ENCODE measurements at regions not wholly inside any gene's neighbourhood (a gene's known extent, or its start where the extent isn't known, plus 50 kb on each side); places are given as distances from the start of the nearest gene placed in this dataset.

DNA sequence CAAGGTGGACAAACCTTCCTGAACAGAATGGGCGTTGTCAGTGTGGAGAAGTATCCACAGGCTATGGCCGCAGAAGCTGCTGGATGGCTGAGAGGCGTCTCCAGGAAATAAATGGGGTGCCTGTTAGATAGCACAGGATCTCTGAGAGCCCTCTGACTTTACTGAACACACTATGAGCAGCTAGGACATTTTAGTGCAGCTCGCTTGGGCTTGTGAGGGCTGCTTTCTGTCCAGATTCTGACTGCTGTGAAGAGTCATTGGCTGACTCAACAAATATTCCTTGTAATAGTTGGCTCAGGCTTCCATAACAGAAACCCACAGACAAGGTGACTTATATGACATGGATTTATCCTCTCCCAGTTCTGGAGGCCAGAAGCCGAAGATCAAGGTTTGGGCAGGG is 100.2 kb upstream of the SNTG2 start:
- Mint-ChIP-seq H3K4me3 (no peak overlapping the region), H3K27me3 (peaks cover 6% of the 10 kb centered on the region), H3K4me1 (peaks cover 12% of the 10 kb centered on the region), H3K36me3 (ENCODE audit: low read depth) (no peaks in the 10 kb centered on the region), H3K27ac (no peak overlapping the region)
- DNase-seq (no peak), ATAC-seq (no peak)
- H3K9me3 ChIP-seq (ENCODE audit: control insufficient read depth, low read length, poor library complexity, severe bottlenecking) = no peaks in the 10 kb centered on the region

DNA sequence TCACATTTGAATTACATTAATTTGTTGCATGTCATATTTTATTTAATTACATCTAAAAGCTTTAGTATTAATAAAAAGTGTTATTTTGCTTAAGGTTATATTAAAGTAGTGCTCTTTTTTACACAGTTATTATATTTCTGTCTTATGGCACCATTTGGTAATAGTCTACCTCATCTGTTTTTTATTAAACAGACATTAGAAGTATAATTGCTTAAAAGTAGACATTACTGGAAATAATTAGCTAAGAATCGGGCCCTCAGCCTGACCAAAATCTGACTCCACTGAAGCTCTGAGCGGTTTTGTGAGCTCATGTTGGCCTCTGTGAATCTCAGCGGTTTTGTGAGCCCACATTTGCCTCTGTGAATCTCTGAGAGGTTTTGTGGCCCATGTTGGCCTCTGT is 102.5 kb upstream of the SNTG2 start:
- ATAC-seq = no peak
- Mint-ChIP-seq H3K4me1 (peaks cover 3% of the 10 kb centered on the region), H3K27ac (no peak overlapping the region), H3K36me3 (ENCODE audit: low read depth) (no peaks in the 10 kb centered on the region), H3K27me3 (peaks cover 23% of the 10 kb centered on the region), H3K4me3 (no peak overlapping the region)
- DNase-seq = no peak
- no peaks in the 10 kb centered on the region for H3K9me3 ChIP-seq (ENCODE audit: control insufficient read depth, low read length, poor library complexity, severe bottlenecking)

DNA sequence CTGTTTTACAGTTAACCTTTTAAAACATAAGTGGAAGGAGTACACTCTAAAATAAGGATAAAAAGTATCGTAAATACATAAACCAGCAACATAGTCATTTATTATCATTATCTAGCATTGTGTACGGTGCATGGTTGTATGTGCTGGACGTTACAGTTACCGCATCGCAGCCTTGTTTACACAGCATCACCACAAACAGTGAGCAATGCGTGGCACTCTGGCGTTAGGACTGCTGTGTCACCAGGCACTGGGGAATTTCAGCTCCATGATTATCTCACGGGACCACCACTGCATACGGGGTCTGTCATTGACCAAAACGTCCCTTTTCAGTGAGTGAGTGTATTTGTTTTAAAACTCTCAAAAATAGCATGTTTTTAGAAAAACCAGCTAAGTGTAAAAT is 103.0 kb upstream of the SNTG2 start:
- no peaks in the 10 kb centered on the region for H3K9me3 ChIP-seq (ENCODE audit: control insufficient read depth, low read length, poor library complexity, severe bottlenecking)
- ATAC-seq = no peak
- Mint-ChIP-seq H3K36me3 (ENCODE audit: low read depth) (no peaks in the 10 kb centered on the region), H3K4me3 (no peak overlapping the region), H3K4me1 (peaks cover 3% of the 10 kb centered on the region), H3K27ac (no peak overlapping the region), H3K27me3 (peaks cover 23% of the 10 kb centered on the region)
- DNase-seq = no peak

DNA sequence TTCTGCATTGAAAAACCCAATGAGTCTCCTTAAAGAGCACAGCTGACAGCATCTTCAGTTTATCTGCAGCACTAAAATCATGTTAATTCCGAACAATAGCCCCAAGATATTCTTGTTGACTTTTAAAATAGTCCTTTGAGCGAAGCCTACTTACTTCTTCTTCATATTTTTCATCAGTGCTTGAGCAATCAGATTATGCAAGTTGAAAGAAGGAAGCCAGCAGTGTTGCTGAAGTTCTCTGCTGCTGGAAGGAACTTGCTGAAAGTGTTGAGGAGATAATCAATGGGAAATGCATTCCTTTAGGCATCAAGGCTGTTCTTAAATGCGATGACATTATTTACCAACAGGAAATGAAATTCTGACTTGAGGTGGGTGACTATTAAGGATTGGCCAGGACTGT is 105.9 kb upstream of the SNTG2 start:
- peaks cover 34% of the 10 kb centered on the region for H3K27me3 Mint-ChIP-seq
- H3K36me3 Mint-ChIP-seq (ENCODE audit: low read depth) = no peaks in the 10 kb centered on the region
- H3K4me3 Mint-ChIP-seq = no peak overlapping the region
- no peaks in the 10 kb centered on the region for H3K9me3 ChIP-seq (ENCODE audit: control insufficient read depth, low read length, poor library complexity, severe bottlenecking)
- H3K27ac Mint-ChIP-seq = no peak overlapping the region
- H3K4me1 Mint-ChIP-seq = no peaks in the 10 kb centered on the region
- DNase-seq (no peak), ATAC-seq (no peak)

DNA sequence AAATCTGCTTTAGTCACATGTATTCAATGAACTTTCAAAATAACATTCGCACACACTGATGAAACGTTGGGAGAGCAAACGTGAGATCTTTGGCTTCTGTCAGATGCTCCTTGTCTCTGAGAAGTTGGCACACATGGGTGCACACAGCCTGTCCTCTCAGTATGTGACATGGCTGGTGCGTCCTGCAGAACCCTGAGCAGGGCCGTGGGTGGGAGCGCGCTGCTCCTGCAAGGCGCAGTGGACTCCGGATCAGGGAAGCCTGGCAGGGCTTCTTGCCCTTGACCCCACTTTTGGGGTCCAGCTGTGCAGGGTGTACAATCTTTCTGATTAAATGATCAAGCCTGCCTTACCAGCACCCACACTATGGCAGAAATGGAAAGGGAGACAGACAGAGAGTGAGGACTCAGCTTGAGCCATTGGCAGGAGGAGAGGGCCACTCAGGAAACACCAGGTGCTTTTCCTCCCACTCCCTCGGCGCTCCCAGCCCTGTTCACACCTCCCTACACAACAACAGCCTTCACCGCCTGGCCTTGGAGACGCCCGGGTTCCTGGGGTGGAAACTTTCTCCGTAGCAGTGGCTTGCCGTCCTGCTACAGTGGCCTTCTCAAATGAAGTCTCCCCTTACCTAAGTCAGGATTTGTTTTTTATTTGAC is 108.4 kb upstream of the SNTG2 start:
- Mint-ChIP-seq H3K27me3 (peaks cover 45% of the 10 kb centered on the region), H3K4me1 (no peaks in the 10 kb centered on the region), H3K36me3 (ENCODE audit: low read depth) (no peaks in the 10 kb centered on the region), H3K4me3 (no peak overlapping the region), H3K27ac (no peak overlapping the region)
- DNase-seq = no peak
- no peaks in the 10 kb centered on the region for H3K9me3 ChIP-seq (ENCODE audit: control insufficient read depth, low read length, poor library complexity, severe bottlenecking)
- no peak for ATAC-seq

DNA sequence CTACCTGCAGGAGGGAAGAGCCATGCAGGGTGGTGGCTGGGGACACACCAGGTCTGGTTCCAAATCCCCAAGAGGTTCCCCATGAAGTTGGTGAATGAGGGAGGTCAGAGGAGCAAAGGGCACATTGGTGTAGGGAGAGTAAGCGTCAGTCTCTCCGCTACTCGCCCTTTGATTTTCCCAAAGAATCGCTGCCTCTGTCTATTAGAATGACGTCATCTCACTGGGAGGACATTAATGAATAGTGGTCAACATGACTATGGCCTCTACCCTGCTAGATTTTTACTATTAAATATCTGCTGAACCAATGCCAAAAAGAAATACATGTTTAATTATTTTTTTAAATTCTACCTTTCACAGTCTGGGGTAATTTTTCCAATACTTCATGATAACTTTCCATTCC is 109.6 kb upstream of the SNTG2 start:
- Mint-ChIP-seq H3K4me1 (no peaks in the 10 kb centered on the region), H3K4me3 (no peak overlapping the region), H3K27ac (no peak overlapping the region), H3K36me3 (ENCODE audit: low read depth) (no peaks in the 10 kb centered on the region), H3K27me3 (peaks cover 45% of the 10 kb centered on the region)
- DNase-seq (no peak), ATAC-seq (no peak)
- no peaks in the 10 kb centered on the region for H3K9me3 ChIP-seq (ENCODE audit: control insufficient read depth, low read length, poor library complexity, severe bottlenecking)

DNA sequence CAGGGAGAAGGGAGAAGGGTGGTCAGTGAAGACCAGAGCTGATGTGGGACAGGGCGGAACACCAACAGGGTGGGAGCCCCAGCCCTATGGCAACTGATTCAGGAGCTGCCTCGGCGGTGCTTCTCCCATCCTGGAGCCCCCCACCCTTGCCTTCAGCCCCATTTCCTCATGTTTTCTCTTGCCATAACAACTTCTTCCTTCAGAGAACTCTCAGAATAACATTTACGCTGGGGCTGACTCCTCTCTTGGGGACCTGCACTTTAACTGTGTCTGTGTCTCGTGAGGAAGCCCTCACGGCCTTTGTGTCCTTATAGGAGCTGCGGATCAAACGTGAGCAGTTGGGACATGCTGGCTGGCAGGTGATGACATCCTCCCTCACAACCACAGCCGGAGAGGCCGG is 116.4 kb upstream of the SNTG2 start:
- Mint-ChIP-seq H3K4me1 (peaks cover 3% of the 10 kb centered on the region), H3K4me3 (no peak overlapping the region)

DNA sequence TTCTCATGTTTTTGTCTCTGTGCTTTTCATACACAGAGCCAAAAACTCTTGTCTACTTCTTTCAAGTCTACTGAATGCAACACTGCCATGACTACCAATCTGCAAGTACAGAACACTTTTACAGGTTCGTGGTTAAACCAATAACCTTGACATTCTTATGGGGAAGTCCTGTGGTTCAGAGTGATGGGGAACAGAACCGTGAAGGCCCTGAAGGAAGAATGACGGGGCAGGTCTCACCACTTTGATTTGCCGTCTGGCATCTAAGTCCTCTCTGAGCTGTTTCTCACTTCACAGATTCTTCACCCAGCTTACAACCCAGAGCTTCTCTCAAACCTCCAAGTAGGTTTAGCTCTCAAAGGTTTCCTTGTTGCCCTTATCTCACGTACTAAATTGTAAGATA is 117.5 kb upstream of the SNTG2 start:
- DNase-seq (no peak), ATAC-seq (peak; percentile 35)
- H3K4me1 Mint-ChIP-seq = peaks cover 3% of the 10 kb centered on the region
- H3K27me3 Mint-ChIP-seq = peaks cover 26% of the 10 kb centered on the region
- no peaks in the 10 kb centered on the region for H3K9me3 ChIP-seq (ENCODE audit: control insufficient read depth, low read length, poor library complexity, severe bottlenecking)
- H3K36me3 Mint-ChIP-seq (ENCODE audit: low read depth) = no peaks in the 10 kb centered on the region
- H3K27ac Mint-ChIP-seq = no peak overlapping the region
- no peak overlapping the region for H3K4me3 Mint-ChIP-seq

More for the DNA sequence above, 116.4 kb upstream of the SNTG2 start:
- no peaks in the 10 kb centered on the region for H3K36me3 Mint-ChIP-seq (ENCODE audit: low read depth)
- H3K9me3 ChIP-seq (ENCODE audit: control insufficient read depth, low read length, poor library complexity, severe bottlenecking) = no peaks in the 10 kb centered on the region
- H3K27me3 Mint-ChIP-seq = peaks cover 31% of the 10 kb centered on the region
- DNase-seq (no peak), ATAC-seq (no peak)
- H3K27ac Mint-ChIP-seq = no peak overlapping the region

DNA sequence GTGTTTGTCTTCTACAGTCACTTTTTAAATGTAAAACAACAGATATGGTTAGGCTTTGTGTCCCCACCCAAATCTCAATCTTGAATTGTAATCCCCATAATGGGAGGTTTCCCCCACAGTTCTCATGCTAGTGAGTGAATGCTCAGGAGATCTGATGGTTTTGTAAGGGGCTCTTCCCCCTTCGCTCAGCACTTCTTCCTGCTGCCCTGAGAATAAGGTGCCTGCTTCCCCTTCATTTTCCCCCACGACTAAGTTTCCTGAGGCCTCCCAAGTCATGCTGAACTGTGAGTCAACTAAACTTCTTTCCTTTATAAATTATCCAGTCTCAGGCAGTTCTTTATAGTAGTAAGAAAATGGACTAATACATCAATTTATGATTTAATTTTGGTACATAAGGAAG is 118.0 kb upstream of the SNTG2 start:
- Mint-ChIP-seq H3K27ac (no peak overlapping the region), H3K4me1 (peaks cover 3% of the 10 kb centered on the region), H3K27me3 (peaks cover 21% of the 10 kb centered on the region), H3K4me3 (no peak overlapping the region), H3K36me3 (ENCODE audit: low read depth) (no peaks in the 10 kb centered on the region)
- no peaks in the 10 kb centered on the region for H3K9me3 ChIP-seq (ENCODE audit: control insufficient read depth, low read length, poor library complexity, severe bottlenecking)
- no peak for DNase-seq
- no peak for ATAC-seq

DNA sequence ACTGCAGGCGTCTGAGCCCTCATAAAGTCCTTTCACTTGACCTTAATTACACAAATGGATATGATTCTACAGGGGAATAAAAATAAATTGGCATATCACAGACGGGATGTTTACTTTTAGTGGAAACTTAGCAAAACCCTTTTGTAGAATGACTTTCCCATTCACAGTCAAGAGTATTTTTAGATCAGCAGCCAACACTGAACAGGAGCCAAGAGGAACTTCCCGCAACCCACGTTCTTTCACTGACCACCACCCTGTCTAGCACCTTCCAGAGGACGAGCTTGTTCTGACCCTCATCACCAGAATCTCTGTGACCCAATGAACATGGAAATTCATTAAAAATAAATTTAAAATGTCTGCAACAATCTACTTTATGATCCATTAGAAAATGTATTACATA is 119.0 kb upstream of the SNTG2 start:
- H3K27me3 Mint-ChIP-seq = peaks cover 20% of the 10 kb centered on the region
- no peak overlapping the region for H3K4me3 Mint-ChIP-seq
- DNase-seq (no peak), ATAC-seq (no peak)
- peaks cover 3% of the 10 kb centered on the region for H3K4me1 Mint-ChIP-seq
- no peaks in the 10 kb centered on the region for H3K9me3 ChIP-seq (ENCODE audit: control insufficient read depth, low read length, poor library complexity, severe bottlenecking)
- no peaks in the 10 kb centered on the region for H3K36me3 Mint-ChIP-seq (ENCODE audit: low read depth)
- no peak overlapping the region for H3K27ac Mint-ChIP-seq

DNA sequence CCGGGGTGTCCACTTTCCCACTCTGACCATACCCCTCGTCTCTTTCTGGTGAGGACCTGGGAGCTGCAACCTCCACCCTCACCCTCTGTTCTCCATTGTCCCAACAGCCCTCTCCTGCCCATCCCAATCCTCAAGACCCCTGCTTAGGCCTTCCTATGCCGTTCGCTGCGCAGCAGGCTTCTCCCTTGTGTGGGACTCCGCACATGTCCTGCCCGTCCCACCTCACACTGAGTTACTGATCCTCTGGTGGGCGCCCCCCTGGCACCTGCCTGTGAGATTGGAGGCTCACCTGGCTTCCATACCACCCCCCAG is 119.5 kb upstream of the SNTG2 start:
- DNase-seq = no peak
- no peak for ATAC-seq
- Mint-ChIP-seq H3K27me3 (peaks cover 20% of the 10 kb centered on the region), H3K4me3 (peak overlapping the region; percentile 72), H3K36me3 (ENCODE audit: low read depth) (no peaks in the 10 kb centered on the region), H3K27ac (no peak overlapping the region), H3K4me1 (peaks cover 3% of the 10 kb centered on the region)
- H3K9me3 ChIP-seq (ENCODE audit: control insufficient read depth, low read length, poor library complexity, severe bottlenecking) = no peaks in the 10 kb centered on the region

DNA sequence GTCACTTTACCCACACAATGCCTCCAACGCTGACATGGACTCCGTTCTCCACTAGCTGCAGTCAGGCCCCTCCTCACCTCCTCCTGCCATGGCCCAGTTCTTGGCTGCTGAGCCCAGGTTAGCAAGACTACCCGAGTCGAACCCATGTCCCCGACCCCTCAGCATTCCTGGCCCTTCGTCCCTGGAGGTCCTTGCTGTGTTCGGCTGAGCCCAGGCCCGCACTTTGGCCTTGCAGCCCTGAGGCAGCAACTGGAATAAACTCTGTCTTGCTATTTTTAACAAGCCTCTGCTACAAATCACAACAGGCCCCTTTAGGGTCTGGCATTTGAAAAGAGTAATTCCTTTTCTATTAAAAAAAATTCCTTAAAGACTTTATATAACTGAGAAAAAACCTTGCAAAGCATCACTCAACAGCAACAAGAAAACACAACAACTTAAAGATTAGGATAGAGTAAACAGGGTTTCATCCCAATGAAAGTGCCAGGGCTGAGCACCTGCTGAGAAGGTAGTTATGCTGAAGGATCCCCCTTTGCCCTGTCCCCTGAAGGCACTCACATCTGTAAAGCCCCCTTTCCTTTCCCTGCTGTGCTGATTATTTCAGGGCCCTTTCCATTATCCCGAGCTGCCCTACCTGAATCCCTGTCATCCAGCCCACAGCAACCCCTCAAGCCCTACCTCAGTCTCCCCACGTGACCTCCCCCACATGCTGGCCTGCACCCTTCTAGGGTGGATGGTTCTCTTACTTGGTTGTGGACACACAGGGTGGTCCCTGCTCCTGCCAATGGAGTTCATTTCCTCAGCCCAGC is 120.0 kb upstream of the SNTG2 start:
- DNase-seq (no peak), ATAC-seq (no peak)
- no peak overlapping the region for H3K4me3 Mint-ChIP-seq

DNA sequence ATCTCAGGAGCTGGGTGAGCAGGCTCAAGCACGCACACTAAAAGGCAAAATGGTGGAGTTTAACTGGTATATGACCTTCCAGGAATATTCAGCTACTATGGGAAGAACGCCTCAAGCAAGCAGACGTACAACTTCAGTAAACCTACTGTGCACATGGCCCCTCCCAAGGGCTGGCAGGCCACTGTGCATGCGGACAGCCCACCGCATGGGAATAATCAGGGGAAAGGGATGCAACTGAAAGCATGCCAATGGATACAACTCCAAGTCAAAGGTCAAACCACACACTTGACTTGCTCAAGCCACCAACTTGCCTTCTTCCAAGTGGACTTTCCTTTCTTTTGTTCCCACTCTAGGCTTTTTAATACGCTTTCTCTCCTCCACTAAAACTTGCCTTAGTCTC is 121.6 kb upstream of the SNTG2 start:
- no peak overlapping the region for H3K27ac Mint-ChIP-seq
- no peak overlapping the region for H3K4me3 Mint-ChIP-seq
- no peaks in the 10 kb centered on the region for H3K36me3 Mint-ChIP-seq (ENCODE audit: low read depth)
- peaks cover 3% of the 10 kb centered on the region for H3K4me1 Mint-ChIP-seq
- DNase-seq = no peak
- no peaks in the 10 kb centered on the region for H3K9me3 ChIP-seq (ENCODE audit: control insufficient read depth, low read length, poor library complexity, severe bottlenecking)
- no peak for ATAC-seq
- peaks cover 13% of the 10 kb centered on the region for H3K27me3 Mint-ChIP-seq

More for the DNA sequence above, 120.0 kb upstream of the SNTG2 start:
- Mint-ChIP-seq H3K27ac (no peak overlapping the region), H3K4me1 (peaks cover 3% of the 10 kb centered on the region), H3K27me3 (peaks cover 20% of the 10 kb centered on the region), H3K36me3 (ENCODE audit: low read depth) (no peaks in the 10 kb centered on the region)
- H3K9me3 ChIP-seq (ENCODE audit: control insufficient read depth, low read length, poor library complexity, severe bottlenecking) = no peaks in the 10 kb centered on the region

DNA sequence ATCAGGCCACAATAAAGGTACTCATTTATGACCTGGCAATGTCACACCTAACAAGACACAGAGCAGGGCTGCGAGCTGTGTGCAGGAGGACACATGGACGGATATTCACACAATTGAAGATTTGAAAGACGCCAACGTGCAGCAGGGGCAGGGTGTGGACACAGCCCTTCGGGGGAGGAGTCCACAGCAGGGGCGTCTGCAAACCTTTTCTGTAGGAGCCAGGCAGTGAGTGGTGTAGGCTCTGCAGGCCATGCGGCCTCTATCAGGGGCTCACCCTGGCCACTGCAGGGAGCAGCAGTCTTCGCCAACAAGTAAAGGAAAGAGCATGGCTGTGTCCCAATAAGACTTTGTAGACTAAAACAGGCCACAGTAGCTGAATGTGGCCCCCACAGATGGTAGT is 125.7 kb upstream of the SNTG2 start:
- H3K27ac Mint-ChIP-seq = no peak overlapping the region
- H3K27me3 Mint-ChIP-seq = peaks cover 6% of the 10 kb centered on the region
- H3K4me1 Mint-ChIP-seq = peaks cover 2% of the 10 kb centered on the region
- H3K36me3 Mint-ChIP-seq (ENCODE audit: low read depth) = no peaks in the 10 kb centered on the region
- DNase-seq = no peak
- no peak overlapping the region for H3K4me3 Mint-ChIP-seq
- H3K9me3 ChIP-seq (ENCODE audit: control insufficient read depth, low read length, poor library complexity, severe bottlenecking) = no peaks in the 10 kb centered on the region
- ATAC-seq = no peak
